Mesothelial cell of epicardium (in vitro differentiated cells): ENCODE measurements at regions not wholly inside any gene's neighbourhood (a gene's known extent, or its start where the extent isn't known, plus 50 kb on each side); places are given as distances from the start of the nearest gene placed in this dataset.

Source experiments
- DNase-seq, 2 experiments: peaks; one replicate each; pipeline ENCODE4 v3.0.0; 2021; ENCODE audit warnings: low spot score in 2 of 2; ENCODE audit not compliant: unreplicated experiment in 2 of 2
- H3K27ac Mint-ChIP-seq: 2 replicates; pipeline ENCODE4 v1.8.0; 2021; ENCODE audit warnings: mixed read lengths
- H3K27me3 Mint-ChIP-seq: 2 replicates; pipeline ENCODE4 v1.8.0; 2021; ENCODE audit warnings: low read depth, mixed read lengths
- H3K36me3 Mint-ChIP-seq: 2 replicates; pipeline ENCODE4 v1.8.0; 2021; ENCODE audit warnings: mixed read lengths
- H3K4me1 Mint-ChIP-seq: 2 replicates; pipeline ENCODE4 v1.8.0; 2021; ENCODE audit warnings: mixed read lengths
- H3K4me3 Mint-ChIP-seq: 2 replicates; pipeline ENCODE4 v1.8.0; 2021; ENCODE audit warnings: mild to moderate bottlenecking, moderate library complexity, mixed read lengths
- H3K9me3 Mint-ChIP-seq: 2 replicates; pipeline ENCODE4 v1.8.0; 2021; ENCODE audit warnings: mixed read lengths
- CTCF ChIP-seq: fragments of 200-600 bp; sonication (generic); IDR thresholded peaks from one replicate; pipeline ENCODE4 v1.5.0; 2021; ENCODE audit warnings: antibody characterized with exemption; ENCODE audit not compliant: unreplicated experiment

GRCh38 chr1:208541225-208541855 is 297.2 kb upstream of the PLXNA2 start:
- Mint-ChIP-seq H3K27me3 (no peaks in the 10 kb centered on the region), H3K4me1 (peaks cover 5% of the 10 kb centered on the region), H3K36me3 (no peaks in the 10 kb centered on the region), H3K9me3 (no peaks in the 10 kb centered on the region), H3K4me3 (no peak overlapping the region), H3K27ac (no peak overlapping the region)
- TF ChIP-seq CTCF = no peak
- DNase-seq = no peak

- Mint-ChIP-seq H3K9me3 (no peaks in the 10 kb centered on the region), H3K27me3 (no peaks in the 10 kb centered on the region), H3K4me1 (no peaks in the 10 kb centered on the region), H3K27ac (no peak overlapping the region), H3K36me3 (no peaks in the 10 kb centered on the region), H3K4me3 (no peak overlapping the region)
- no peak for DNase-seq
- TF ChIP-seq CTCF = no peak
Observed at GRCh38 chr1:208542309-208542708, 298.1 kb upstream of the PLXNA2 start.

GRCh38 chr1:208544053-208544452 is 299.9 kb upstream of the PLXNA2 start:
- no peaks in the 10 kb centered on the region for H3K9me3 Mint-ChIP-seq
- no peak overlapping the region for H3K4me3 Mint-ChIP-seq
- DNase-seq = no peak
- no peaks in the 10 kb centered on the region for H3K4me1 Mint-ChIP-seq
- H3K27ac Mint-ChIP-seq = no peak overlapping the region
- no peak for TF ChIP-seq CTCF
- no peaks in the 10 kb centered on the region for H3K27me3 Mint-ChIP-seq
- no peaks in the 10 kb centered on the region for H3K36me3 Mint-ChIP-seq

GRCh38 chr1:208544794-208545193 is 300.6 kb upstream of the PLXNA2 start:
- Mint-ChIP-seq H3K27ac (no peak overlapping the region), H3K4me3 (no peak overlapping the region), H3K9me3 (no peaks in the 10 kb centered on the region), H3K4me1 (no peaks in the 10 kb centered on the region), H3K27me3 (no peaks in the 10 kb centered on the region), H3K36me3 (no peaks in the 10 kb centered on the region)
- no peak for TF ChIP-seq CTCF
- DNase-seq = no peak

- H3K4me3 Mint-ChIP-seq = no peak overlapping the region
- no peaks in the 10 kb centered on the region for H3K9me3 Mint-ChIP-seq
- TF ChIP-seq CTCF = no peak
- H3K27ac Mint-ChIP-seq = no peak overlapping the region
- DNase-seq = no peak
- H3K27me3 Mint-ChIP-seq = no peaks in the 10 kb centered on the region
- H3K36me3 Mint-ChIP-seq = no peaks in the 10 kb centered on the region
- H3K4me1 Mint-ChIP-seq = peaks cover 17% of the 10 kb centered on the region
Observed at GRCh38 chr1:208551024-208551423, 306.8 kb upstream of the PLXNA2 start.
